Urinary bladder (tissue), 3 donors: ENCODE measurements at regions not wholly inside any gene's neighbourhood (a gene's known extent, or its start where the extent isn't known, plus 50 kb on each side); places are given as distances from the start of the nearest gene placed in this dataset.
A peak's percentile ranks its signal among the peaks of the same experiment; 100 is the strongest.

Experiments used
- DNase-seq: peaks from one replicate; pipeline ENCODE4 v3.0.0-alpha.2; 2015; ENCODE audit errors: extremely low spot score
- H3K27ac ChIP-seq: one replicate; pipeline ENCODE4 v1.5.1; 2013; ENCODE audit warnings: low read depth, mild to moderate bottlenecking, moderate library complexity
- H3K36me3 ChIP-seq: one replicate; pipeline ENCODE4 v1.6.1; 2013; ENCODE audit warnings: mild to moderate bottlenecking, moderate library complexity; ENCODE audit not compliant: insufficient read depth
- H3K4me1 ChIP-seq: one replicate; pipeline ENCODE4 v1.6.1; 2013; ENCODE audit warnings: mild to moderate bottlenecking, moderate library complexity; ENCODE audit not compliant: insufficient read depth
- H3K4me3 ChIP-seq: one replicate; pipeline ENCODE4 v1.5.1; 2013; ENCODE audit warnings: low read depth, low read length
- WGBS: extraction: QIAGEN DNeasy Blood & Tissue Kit; methylation state at CpG from one replicate; pipeline ENCODE4 v1.1.7; 2013; 5-methylcytosine and 5-hydroxymethylcytosine counted together
- donor health status: healthy with polysubstance abuse.
- donor health status: healthy.

DNA sequence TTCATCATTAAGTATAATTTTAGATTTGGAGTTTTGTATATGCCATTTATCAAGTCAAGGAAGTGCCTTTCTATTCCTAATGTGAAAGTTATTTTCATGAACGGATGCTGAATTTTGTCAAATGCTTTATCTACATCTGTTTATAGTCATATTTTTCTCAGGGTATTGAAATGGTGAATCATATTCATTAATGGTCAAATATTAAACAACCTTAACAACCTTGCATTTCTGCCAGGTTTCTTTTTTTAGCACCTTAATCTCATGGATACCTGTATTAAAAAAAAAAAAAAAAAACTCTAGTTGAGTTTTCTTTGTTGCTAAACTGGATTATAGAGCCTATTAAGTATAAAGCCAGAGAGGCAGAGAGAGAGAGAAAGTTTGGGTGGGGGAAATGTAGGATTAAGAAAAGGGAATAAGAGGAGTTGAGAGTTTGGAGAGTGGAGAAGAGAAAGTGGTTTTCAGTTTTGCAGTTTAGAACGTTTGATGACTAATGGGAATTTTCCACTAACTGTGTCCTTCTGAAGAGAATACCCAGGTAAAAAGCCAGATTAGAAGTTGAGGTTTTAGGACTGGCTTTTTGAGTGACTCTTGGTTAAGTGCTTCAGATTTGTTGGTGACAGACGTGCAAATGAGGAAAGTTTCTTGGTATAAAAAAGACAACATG, 305.0 kb downstream of the HLX start:
- DNase-seq = no peak
- Histone ChIP-seq H3K4me1 (no peaks in the 10 kb centered on the region), H3K27ac (no peak overlapping the region), H3K4me3 (no peak overlapping the region), H3K36me3 (no peaks in the 10 kb centered on the region)
- 68% methylated on average over 3 of the region's 3 CpGs for WGBS

DNA sequence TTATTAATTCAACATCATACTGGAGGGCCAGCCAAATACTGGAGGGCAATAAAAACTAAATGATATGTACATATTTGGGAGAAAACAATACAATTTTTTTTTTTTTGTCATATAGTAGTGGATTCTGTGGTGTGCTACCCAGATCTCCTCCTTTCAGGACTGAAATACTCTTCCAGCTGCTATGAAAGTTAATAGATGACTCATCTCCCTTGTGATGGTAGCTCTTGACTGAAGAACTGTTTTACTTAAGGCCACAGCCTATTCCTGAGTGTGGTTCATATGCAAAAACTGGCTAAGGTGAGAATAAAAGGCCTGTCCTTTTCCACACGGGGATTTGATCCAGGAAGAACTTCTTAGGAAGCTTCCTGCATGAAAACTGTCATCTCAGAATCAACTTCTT, 307.9 kb downstream of the HLX start:
- no peak for DNase-seq

DNA sequence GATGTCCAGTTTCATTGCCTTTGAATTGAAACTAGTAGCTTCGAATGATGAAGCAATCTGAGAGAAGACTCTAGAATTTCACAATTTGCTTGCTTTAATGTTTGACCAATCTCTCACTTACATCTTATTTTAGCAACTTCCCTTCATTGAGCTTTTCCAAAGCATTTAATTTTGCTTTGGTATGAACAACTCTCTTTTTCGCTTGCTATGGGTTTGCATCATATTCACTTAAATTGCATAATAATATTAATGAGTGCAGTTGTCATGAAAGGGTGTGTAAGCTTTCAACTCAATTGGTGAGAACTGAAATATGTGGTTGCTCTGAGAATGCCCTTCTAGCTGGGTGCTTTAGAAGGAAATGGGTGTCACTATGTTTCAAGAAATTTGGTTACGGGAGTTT, 309.2 kb downstream of the HLX start:
- Histone ChIP-seq H3K36me3 (no peaks in the 10 kb centered on the region), H3K4me1 (no peaks in the 10 kb centered on the region), H3K4me3 (no peak overlapping the region), H3K27ac (no peak overlapping the region)
- 90% methylated on average over 3 of the region's 3 CpGs for WGBS
- DNase-seq = no peak

More for the DNA sequence above, 307.9 kb downstream of the HLX start:
- Histone ChIP-seq H3K4me3 (no peak overlapping the region), H3K36me3 (no peaks in the 10 kb centered on the region), H3K4me1 (no peaks in the 10 kb centered on the region), H3K27ac (no peak overlapping the region)
- 61% methylated on average over 1 of the region's 1 CpG for WGBS

DNA sequence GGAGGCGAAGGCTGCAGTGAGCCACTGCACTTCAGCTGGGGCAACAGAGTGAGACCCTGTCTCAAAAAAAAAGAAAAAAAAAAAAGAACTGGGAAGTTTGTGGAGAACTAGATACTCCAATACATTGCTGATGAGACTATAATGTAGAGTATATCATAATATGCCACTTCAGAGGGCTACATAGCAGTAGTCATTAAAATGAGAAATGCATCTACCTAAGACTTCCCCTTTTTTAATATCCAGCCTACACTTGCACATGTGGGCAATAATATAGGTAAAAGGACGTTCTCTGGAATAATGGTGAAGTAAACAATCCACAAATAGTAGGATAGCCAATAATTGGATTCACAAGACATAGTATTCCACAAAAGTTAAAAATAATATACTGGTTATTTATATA, 311.0 kb downstream of the HLX start:
- H3K4me1 ChIP-seq = no peaks in the 10 kb centered on the region
- no peaks in the 10 kb centered on the region for H3K36me3 ChIP-seq
- 81% methylated on average over 2 of the region's 2 CpGs for WGBS
- H3K4me3 ChIP-seq = no peak overlapping the region
- DNase-seq = no peak
- no peak overlapping the region for H3K27ac ChIP-seq

DNA sequence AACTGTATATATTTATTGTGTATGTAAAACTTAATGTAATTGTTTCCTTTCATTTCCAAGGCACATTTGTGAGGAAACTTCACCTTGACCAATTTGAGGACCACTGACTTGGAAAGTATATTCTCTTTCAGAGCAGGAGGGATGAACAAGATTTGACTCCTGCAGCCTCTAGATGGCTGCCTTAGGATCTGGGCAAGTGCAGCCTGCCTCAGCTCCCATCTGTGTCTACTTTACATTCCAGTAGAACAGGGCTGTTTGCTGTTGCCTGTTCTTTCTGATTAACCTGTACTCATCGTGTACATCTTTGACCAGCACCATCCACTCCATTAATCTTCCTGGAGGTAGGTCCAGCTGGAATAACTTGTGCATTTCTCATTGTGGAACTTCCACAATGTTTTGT, 312.8 kb downstream of the HLX start:
- DNase-seq = no peak
- 91% methylated on average over 1 of the region's 1 CpG for WGBS
- H3K36me3 ChIP-seq = no peaks in the 10 kb centered on the region
- H3K4me1 ChIP-seq = no peaks in the 10 kb centered on the region
- H3K27ac ChIP-seq = no peak overlapping the region
- H3K4me3 ChIP-seq = no peak overlapping the region

DNA sequence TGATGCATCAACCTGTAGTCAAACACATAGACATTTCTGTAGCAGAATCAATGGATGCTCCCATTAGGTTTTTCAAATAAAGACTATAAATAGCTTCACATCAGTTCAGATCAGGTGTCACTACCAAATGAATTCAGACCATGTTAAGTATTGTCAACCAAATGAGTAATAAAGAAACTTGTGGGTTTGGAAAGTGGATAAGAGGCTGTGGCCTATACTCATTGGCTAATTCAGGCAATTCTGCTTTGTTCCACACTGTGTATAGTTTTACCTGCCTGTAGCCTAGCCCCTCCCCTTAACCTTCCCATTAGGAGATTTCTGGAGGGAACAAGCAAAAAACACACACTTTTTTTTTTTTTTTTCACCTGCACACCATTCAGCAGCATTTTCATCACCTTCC, 321.2 kb downstream of the HLX start:
- DNase-seq = no peak
- Histone ChIP-seq H3K27ac (no peak overlapping the region), H3K4me3 (no peak overlapping the region), H3K4me1 (no peaks in the 10 kb centered on the region), H3K36me3 (no peaks in the 10 kb centered on the region)

DNA sequence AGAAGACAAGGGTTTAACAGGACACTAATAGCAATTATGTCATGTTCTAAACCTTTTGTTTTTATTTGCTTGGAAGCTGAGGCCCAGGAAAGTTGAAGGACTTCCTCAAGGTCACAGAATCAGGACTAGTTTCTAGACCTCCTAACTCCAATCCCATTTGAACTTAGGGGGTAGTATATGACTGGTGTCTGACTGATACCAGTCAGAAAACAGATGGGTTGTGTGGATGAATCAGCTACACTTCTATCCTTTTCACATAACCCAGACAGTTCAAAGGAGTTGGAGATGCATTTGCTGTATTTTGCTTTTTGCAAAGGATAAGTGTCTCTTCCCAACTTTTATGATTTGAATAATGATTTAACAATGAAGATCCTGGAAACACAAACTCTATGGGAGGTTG, 322.5 kb downstream of the HLX start:
- no peaks in the 10 kb centered on the region for H3K36me3 ChIP-seq
- no peaks in the 10 kb centered on the region for H3K4me1 ChIP-seq
- no peak for DNase-seq
- H3K4me3 ChIP-seq = no peak overlapping the region
- H3K27ac ChIP-seq = no peak overlapping the region

DNA sequence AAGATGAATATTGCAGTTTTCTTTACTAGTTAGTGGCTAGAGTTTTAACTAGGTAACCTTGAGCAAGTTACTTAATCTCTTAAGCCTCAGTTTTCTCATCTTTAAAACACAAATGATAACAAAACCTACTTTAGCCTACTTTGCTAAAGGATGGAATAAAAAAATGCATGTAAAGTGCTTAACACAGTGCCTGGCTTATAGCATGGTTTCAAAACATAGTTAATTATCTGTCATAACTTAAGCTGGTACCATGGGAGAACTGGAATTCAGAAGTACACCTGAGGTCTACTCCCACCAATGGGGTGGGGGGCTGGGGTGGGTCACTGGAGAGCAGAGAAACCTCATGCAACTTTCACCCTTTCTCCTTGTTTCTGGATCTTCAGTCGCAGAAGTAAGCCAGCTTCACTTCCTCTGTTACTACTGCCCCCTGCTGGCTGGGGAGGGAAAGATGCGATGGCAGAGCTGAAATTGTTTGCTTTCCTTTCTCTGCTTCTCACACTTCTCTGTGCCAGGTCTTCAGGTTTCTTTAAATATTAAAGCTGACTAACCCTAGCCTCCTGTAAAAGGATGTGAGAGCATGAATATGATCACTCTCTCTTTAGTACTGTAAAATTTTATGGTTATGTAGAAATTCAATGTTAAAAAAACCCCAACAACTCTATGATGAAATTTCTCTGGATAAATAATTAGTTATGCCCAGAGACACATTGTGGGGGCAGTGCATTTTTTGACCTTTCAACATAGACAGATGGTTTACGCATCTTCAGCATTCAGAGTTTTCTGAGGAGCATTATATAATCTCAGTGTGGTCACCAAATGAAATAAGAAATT, 324.2 kb downstream of the HLX start:
- WGBS = 17% methylated on average over 3 of the region's 3 CpGs
- DNase-seq = peak; percentile 36
- Histone ChIP-seq H3K4me3 (no peak overlapping the region), H3K27ac (no peak overlapping the region), H3K36me3 (no peaks in the 10 kb centered on the region), H3K4me1 (no peaks in the 10 kb centered on the region)

DNA sequence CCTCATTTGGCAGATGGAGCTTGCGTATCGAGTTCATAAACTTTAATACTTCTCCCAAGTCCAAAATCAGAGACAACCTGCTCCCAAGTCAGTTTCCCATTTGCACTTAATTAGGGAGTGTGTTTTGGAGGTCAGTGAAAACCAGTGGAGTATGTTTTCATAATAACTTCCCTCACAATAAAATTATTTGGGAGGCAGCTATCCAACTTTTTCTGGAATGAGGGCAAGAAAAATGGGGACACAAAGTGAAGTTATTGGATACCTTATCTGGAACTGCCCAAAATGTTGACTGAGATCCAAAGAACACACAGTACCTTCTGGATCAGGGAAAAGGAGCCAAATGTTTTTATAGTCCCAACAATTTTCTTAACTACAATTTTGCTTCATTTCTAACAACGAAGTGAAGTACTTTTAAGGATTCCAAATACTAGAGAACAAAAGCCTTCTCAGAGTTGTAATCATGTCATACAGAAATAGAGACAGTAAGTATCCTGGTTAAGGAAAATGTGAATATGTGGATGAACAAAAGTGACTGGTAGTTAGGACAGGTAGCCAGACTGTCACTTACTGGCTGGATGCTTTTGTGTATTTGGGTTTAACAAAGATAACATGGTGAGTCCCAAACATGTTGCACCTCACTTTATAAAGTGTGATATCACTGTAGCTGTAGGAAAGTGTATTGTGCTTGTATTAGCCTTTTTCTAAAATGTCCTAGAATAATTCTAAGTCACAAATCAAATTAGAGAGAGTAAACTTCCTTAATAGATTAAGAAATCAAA, 325.0 kb downstream of the HLX start:
- H3K27ac ChIP-seq = no peak overlapping the region
- H3K4me3 ChIP-seq = no peak overlapping the region
- no peaks in the 10 kb centered on the region for H3K36me3 ChIP-seq
- H3K4me1 ChIP-seq = no peaks in the 10 kb centered on the region
- peak; percentile 76 for DNase-seq
- WGBS = 31% methylated on average over 3 of the region's 3 CpGs

DNA sequence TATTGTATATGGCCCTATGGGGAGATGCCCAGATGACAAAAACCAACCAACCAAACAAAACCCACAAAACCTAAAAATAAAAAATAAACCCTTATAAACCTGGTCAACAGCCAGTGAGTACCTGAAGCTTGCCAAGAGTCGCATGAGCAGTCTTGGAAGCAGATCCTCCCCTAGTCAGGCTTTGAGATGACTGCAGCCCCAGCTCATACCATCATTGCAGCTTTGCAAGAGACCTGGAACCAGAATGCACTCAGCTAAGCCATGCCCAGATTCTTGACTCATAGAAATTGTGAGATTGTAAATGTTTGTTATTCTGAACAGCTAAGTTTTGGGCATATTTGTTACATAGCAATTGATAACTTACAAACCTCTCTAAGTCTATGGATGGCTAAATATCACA, 326.8 kb downstream of the HLX start:
- Histone ChIP-seq H3K27ac (no peak overlapping the region), H3K36me3 (no peaks in the 10 kb centered on the region), H3K4me3 (no peak overlapping the region), H3K4me1 (no peaks in the 10 kb centered on the region)
- DNase-seq = no peak
- WGBS = 56% methylated on average over 1 of the region's 1 CpG

DNA sequence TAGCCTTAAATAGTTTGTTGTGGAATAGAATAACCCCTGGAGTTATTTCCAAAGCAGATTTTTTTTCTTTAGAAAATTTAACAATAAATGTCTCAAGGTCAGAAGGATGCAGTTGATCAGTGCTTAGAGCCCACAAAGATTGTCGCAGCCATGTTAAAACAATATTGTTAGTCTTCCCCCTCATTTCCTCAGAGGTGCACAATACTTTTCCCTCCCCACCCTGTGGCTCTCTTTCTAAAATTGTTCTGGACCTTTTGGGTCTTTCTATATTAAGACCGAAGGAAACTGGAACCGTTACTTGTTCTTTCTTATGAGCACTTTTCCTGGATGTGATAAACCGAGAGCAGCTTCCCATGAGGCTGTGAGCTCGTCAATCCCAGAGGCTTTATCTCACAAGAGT, 333.7 kb downstream of the HLX start:
- no peak overlapping the region for H3K4me3 ChIP-seq
- 52% methylated on average over 5 of the region's 5 CpGs for WGBS
- no peaks in the 10 kb centered on the region for H3K4me1 ChIP-seq
- H3K36me3 ChIP-seq = no peaks in the 10 kb centered on the region
- DNase-seq = no peak
- H3K27ac ChIP-seq = no peak overlapping the region

DNA sequence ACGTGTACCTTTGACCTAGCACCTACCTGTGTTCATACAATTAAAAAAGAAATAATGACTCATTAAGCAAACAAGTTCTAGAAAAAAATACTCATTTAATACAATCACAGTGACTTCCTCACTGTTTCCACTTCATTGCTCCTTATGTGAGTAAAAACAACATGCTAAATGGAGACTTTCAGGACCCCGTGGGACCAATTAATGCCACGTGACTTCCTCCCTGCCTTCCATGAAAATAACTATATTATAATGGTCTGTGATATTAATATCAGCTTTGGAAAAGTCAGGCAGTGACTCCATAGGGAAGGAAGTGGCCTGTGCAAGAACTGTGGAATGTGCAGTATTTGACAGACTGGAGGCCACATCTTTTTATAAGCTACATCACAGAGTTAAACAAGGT, 337.8 kb downstream of the HLX start:
- Histone ChIP-seq H3K4me1 (no peaks in the 10 kb centered on the region), H3K36me3 (no peaks in the 10 kb centered on the region), H3K4me3 (no peak overlapping the region), H3K27ac (no peak overlapping the region)
- 38% methylated on average over 3 of the region's 3 CpGs for WGBS
- DNase-seq = no peak

DNA sequence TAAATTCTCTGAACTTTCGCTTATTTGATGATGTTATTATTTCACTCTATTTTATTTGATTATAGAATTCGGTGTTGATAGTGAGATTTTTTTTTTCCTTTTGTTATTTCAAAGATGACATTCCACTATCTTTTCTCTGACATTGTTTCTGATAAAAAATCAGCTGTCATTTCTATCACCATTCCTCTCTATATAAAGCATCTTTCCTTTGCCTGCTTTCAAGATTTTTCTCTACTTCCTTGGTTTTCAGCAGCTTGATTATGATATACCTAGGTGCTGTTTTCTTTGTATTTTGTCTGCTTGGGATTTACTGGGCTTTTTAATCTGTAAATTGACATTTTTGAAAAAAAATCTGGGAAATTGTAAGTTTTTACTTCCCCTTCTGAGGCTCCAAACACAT, 344.0 kb downstream of the HLX start:
- DNase-seq = no peak
- Histone ChIP-seq H3K36me3 (no peaks in the 10 kb centered on the region), H3K4me1 (no peaks in the 10 kb centered on the region), H3K4me3 (no peak overlapping the region), H3K27ac (no peak overlapping the region)
- 89% methylated on average over 2 of the region's 2 CpGs for WGBS

DNA sequence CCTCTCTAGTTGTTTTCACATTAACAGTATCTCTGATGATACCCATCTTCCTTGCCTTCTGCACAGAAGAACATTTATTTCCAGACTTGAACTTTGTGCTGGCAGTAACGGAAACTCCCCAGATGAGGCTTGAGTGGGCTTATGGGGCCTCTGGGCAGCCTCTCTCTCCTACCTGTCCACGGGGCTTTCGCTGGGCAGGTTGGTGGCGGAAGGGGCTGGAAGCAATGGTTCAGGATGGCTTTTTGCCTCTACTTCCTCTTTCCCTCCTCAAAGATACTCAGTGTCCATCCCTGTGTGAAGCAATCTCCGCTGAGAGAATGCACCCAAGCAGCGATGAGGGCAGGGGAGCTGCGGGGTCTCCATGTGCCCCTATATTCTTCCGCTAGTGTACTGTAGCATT, 348.2 kb downstream of the HLX start:
- DNase-seq = no peak
- no peaks in the 10 kb centered on the region for H3K4me1 ChIP-seq
- H3K36me3 ChIP-seq = no peaks in the 10 kb centered on the region
- H3K27ac ChIP-seq = no peak overlapping the region
- no peak overlapping the region for H3K4me3 ChIP-seq
- WGBS = 91% methylated on average over 8 of the region's 8 CpGs
